Activated naive CD4-positive, alpha-beta T cell treated with anti-CD3 and anti-CD28 coated beads, Interleukin-2, amount 50 U/mL, for 16 hours (primary cell): ENCODE measurements at regions not wholly inside any gene's neighbourhood (a gene's known extent, or its start where the extent isn't known, plus 50 kb on each side); places are given as distances from the start of the nearest gene placed in this dataset.
"Not testable (repeated sequence)": the region's sequence is repeated elsewhere in the genome, so short reads cannot be mapped to it uniquely, and the experiment has no call there.

Experiments
- DNase-seq: peaks from one replicate; pipeline ENCODE4 v3.0.0-alpha.2; 2020

DNA sequence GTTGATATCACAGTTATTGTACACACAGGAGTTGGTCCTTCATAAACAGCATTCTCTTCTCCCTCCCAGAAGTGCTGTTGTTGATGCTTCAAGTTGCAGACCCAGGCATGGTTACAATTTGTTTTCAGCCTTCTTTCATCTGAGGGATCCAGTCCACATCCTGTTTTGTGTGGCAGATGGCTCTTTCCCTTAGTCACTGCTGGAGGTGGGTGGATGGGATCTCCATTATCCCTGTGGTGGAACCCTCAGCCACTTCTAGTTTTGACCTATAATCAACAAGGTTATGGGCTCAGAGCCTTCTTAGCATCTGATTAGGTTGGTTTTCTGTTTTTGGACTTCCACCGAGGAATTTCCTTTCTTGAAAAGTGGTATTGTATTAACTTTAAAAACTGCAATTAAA, 214.2 kb downstream of the SH2D4B start:
- no peak for DNase-seq

DNA sequence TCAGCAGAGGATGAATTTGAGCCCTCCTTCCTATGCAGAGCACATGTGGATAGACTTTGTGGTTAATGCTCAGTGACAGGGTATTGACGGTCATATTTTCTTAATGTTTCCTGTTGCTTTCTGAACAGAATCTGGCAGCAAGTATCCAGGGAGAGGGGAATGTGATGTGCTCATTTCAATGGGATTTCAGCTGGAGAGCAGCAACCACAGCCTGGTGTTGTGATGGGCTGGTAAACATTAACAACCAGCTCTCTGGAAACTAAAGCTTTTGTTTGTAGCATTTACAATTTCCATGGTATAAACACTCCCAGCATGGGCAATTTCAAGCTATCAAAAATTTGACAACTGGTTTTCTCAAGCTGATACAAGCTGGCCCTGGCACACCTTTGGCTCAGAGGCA, 215.9 kb downstream of the SH2D4B start:
- DNase-seq, result no peak

- no peak for DNase-seq
Measured at GRCh38 chr10:80755893-80756292, 218.2 kb downstream of the SH2D4B start.

- no peak for DNase-seq
Measured at GRCh38 chr10:80759693-80760092, 222.0 kb downstream of the SH2D4B start.

DNA sequence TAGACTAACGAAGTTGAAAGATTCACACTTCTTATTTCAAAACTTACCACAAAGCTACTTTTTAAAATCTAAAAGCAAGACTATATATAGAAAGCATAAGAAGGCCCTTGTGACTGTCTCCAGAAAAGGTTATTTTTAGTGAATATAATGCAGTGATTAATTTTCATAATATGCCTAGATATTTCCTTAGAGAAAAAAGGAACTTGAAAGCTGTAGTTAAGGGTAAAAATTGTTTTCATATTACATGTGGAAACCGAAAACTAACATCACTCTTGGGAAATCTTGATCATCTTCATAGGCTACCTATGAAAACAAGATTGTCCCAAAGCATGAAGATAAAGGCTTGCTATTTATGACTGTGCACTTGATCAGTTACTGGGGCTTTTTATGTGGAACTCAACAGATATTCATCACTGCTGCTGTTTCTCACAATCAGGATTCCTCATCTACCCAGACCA, 223.2 kb downstream of the SH2D4B start:
- no peak for DNase-seq

DNA sequence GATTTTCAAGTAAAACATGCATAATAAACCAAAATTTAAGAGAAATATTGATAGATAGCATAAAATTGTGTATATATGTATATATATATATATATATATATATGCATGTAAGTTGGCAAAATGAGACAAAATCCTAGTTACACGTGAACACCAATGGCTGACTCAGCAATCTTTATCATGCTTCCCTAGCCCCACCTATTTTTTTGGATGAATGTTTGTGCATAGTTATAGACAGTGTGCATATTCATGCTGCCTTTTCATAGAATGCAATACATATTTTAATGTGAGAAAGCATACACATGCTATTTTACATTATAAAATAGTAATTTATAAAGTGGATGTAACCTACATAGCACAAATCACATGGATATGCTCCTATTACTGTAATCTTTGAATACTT, 230.3 kb downstream of the SH2D4B start:
- DNase-seq, result no peak

GRCh38 chr10:80769700-80770160, 232.0 kb downstream of the SH2D4B start:
- DNase-seq, result no peak

- DNase-seq, result no peak
Measured at GRCh38 chr10:80770239-80770638, 232.5 kb downstream of the SH2D4B start.

- DNase-seq, result no peak
Measured at GRCh38 chr10:80771285-80771684, 233.6 kb downstream of the SH2D4B start.

DNA sequence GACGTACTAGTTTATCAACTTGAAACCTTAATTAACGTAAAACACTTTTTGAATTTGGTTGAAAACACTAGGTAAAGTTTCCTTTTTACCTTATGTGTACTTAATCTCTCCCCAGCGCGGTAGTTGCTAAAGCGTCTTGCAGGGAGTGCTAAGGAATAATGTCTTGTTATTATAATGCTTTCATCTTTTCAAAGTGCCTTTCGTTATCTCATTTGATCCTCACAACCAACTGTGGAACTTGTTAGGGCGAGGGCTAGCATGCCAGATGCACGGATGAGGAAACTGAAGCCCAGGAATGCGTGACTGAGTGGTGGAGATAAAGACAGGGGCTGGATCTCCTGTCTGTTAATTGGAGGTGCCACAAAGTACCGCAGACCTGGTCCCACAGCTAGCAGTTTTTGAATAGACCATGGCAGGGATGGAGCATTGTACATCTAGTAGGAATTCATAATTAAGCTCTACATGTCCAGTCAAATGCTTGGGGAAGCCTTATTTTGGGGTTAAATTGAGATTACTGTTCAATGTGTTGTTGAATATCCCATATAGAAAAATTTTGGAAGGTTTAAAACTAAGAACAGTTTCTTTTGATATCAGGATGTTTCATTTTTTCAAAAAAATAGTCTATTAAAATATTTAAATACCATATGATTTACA, 234.3 kb downstream of the SH2D4B start:
- DNase-seq, result no peak

DNA sequence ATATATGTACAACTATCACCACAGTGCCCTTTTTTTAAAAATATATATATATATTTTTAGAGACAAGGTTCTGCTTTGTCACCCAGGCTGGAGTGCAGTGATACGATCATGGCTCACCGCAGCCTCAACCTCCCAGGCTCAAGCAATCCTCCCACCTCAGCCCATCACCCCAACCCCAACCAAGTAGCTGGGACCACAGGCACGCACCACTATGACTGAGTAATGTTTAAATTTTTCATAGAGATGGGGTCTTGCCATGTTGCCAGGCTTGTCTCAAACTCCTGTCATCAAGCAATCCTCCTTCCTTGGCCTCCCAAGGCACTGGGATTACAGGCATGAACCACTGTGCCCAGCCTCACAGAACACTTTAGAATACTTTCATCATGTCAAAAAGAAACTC, 234.9 kb downstream of the SH2D4B start:
- DNase-seq, result no peak

DNA sequence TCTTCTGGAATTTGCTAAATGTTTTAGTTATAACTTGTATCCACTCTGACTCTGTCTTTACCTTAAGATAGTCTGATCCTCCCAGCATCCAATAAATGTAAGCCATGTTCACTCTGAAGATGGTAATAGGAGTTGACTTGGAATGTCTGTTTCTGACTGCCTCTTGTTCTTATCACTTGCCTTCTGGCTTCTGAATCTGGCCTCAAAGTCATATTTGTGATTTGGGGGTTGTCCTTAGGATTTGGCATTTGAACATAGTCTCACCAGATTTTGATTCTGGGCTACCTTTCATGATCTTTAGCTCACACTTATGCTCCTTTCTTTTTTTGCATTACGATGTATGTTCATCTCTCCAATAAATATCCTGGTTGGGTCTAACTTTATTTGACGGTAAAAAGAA, 247.0 kb downstream of the SH2D4B start:
- DNase-seq, result no peak

DNA sequence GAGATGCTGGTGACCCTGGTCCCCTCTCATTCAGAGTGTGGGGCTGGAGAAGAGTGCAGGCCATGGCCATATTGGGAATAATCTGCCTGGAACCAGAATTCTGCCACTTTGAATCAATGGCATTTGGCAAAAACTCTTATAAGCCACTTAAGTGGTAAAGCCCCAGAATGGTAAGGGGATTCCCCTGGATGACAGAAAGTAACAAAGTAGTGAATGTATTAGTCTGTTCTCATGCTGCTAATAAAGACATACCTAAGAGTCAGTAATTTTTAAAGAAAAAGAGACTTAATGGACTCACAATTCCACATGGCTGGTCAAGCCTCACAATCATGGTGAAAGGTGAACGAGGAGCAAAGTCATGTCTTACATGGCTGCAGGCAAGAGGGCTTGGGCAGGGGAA, 248.6 kb downstream of the SH2D4B start:
- no peak for DNase-seq

GRCh38 chr10:80787952-80788351, 250.2 kb downstream of the SH2D4B start:
- no peak for DNase-seq

GRCh38 chr10:80794994-80795393, 257.3 kb downstream of the SH2D4B start:
- no peak for DNase-seq

GRCh38 chr10:80805343-80806020, 267.8 kb downstream of the SH2D4B start:
- no peak for DNase-seq

GRCh38 chr10:80814147-80814652, 276.5 kb downstream of the SH2D4B start:
- no peak for DNase-seq

GRCh38 chr10:80829151-80829550, 291.4 kb downstream of the SH2D4B start:
- no peak for DNase-seq

- DNase-seq, result no peak
Measured at GRCh38 chr10:80829562-80829961, 291.9 kb downstream of the SH2D4B start.

GRCh38 chr10:80832693-80833092, 295.0 kb downstream of the SH2D4B start:
- not testable (repeated sequence) for DNase-seq

DNA sequence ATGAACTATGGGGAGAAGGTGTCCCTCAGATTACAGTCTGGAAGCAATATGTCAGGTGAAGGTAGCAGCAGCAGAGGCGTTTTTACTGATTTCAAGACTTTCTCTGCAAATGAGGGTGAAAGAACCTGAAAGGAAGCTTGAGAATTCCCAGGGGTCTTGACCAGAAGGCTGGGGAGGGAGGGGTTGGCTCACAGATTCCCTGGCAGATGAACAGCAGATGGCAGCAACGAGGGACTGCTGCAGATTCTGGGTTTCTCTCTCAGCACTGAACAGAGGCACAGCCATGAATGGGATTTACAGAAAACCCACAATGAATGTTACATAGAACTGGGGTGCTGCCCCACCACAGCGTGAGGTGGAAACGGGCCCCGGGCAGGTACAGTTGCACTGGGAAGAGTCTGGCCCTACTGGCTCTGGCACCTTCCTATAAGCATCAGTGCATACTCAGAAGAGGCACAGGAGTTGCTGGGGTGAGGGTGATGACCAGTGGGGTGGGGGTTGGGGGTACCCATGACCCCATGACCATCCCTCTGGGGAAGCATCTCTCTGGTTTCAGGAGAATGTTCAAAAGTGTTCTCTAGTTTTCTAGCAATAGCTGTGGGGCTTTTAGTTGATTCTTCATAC, 317.8 kb downstream of the SH2D4B start:
- DNase-seq, result no peak

- DNase-seq, result no peak
Measured at GRCh38 chr10:80856186-80856585, 318.5 kb downstream of the SH2D4B start.

- not testable (repeated sequence) for DNase-seq
Measured at GRCh38 chr10:80859279-80859678, 321.6 kb downstream of the SH2D4B start.

DNA sequence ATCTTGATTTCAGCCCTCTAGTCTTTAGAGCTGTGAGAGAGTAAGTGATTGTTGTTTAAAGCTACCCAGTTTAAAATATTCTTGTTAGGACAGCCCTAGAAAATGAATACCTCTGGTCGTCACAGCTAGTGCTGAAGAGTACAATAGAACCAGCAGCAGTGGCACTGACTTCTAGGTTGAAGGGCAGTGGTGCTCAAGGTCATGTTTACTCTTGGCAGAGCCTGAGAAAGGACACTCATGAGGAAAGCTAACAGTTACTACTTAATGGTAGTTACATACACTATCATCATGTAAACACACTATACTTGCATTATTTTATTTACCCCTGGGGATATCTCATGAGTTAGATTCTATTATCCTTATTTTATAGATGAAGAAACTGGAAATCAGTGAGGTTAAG, 323.0 kb downstream of the SH2D4B start:
- no peak for DNase-seq
